ENCODE measurements at regions not wholly inside any gene's neighbourhood (a gene's known extent, or its start where the extent isn't known, plus 50 kb on each side); places are given as distances from the start of the nearest gene placed in this dataset.

DNA sequence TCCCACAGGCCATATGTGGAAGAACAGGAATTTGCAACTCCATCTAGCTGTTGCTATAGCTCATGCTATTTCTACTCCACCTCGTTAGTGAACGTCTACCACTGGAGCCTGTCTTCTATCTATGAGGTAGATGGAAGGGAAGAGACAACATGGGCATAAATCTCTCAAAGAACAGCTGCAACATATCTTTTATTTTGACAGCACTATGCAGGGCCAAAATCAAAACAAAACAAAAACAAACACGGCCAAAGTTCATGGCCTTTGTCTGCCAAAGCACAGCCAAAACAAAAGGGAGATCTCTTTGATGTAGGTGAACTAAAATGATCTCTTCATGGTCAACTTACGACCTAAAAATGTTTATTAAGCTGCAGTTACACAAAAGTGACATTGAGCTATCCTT is 215.2 kb upstream of the MPPED2 start:
- TF ChIP-seq, protein P1, sequence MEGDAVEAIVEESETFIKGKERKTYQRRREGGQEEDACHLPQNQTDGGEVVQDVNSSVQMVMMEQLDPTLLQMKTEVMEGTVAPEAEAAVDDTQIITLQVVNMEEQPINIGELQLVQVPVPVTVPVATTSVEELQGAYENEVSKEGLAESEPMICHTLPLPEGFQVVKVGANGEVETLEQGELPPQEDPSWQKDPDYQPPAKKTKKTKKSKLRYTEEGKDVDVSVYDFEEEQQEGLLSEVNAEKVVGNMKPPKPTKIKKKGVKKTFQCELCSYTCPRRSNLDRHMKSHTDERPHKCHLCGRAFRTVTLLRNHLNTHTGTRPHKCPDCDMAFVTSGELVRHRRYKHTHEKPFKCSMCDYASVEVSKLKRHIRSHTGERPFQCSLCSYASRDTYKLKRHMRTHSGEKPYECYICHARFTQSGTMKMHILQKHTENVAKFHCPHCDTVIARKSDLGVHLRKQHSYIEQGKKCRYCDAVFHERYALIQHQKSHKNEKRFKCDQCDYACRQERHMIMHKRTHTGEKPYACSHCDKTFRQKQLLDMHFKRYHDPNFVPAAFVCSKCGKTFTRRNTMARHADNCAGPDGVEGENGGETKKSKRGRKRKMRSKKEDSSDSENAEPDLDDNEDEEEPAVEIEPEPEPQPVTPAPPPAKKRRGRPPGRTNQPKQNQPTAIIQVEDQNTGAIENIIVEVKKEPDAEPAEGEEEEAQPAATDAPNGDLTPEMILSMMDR (IDR thresholded peaks at IDR 0.05), result no peak
- no peak for TF ChIP-seq POLR2A (IDR thresholded peaks at IDR 0.05)

All from tibial nerve (tissue), 3 donors.